OCI-LY7 (cell line): ENCODE measurements at regions not wholly inside any gene's neighbourhood (a gene's known extent, or its start where the extent isn't known, plus 50 kb on each side); places are given as distances from the start of the nearest gene placed in this dataset.
"Not testable (repeated sequence)": the region's sequence is repeated elsewhere in the genome, so short reads cannot be mapped to it uniquely, and the experiment has no call there.

ENCODE experiments used
- BruUV-seq: library from RNA; stranded (reverse); fragments of 400-500 nt; replicated peaks from 2 replicates; lab custom pipeline; 2021; lab: Mats Ljungman, UMichigan
- CTCF ChIA-PET: fragments of 300-600 bp; sonication (Branson Sonifier 250); formaldehyde crosslinking; loops from one replicate; lab custom pipeline; 2022; ENCODE audit warnings: antibody characterized with exemption; ENCODE audit not compliant: unreplicated experiment; lab: Charles Lee
- POLR2A ChIA-PET: fragments of 300-600 bp; sonication (Branson Sonifier 250); formaldehyde crosslinking; loops from one replicate; lab custom pipeline; 2022; ENCODE audit warnings: antibody characterized with exemption; lab: Charles Lee
- DNase-seq: peaks from one replicate; pipeline ENCODE4 v3.0.0-alpha.2; 2015; ENCODE audit warnings: low spot score
- H2AFZ ChIP-seq: fragments of 200-600 bp; sonication (generic), shearing (Covaris generic); 2 replicates; pipeline ENCODE4 v1.6.1; 2014; ENCODE audit warnings: mild to moderate bottlenecking, antibody characterized with exemption, low read length, moderate library complexity
- H3K27ac ChIP-seq: fragments of 200-600 bp; sonication (generic); 2 replicates; pipeline ENCODE4 v1.5.1; 2014; ENCODE audit warnings: mixed run types, low read depth, mild to moderate bottlenecking, moderate library complexity, low read length, inconsistent platforms; ENCODE audit not compliant: poor library complexity, severe bottlenecking
- H3K36me3 ChIP-seq: fragments of 200-600 bp; sonication (generic); 2 replicates; pipeline ENCODE4 v1.6.1; 2014; ENCODE audit warnings: mild to moderate bottlenecking, antibody characterized with exemption, low read length, moderate library complexity, mixed read lengths; ENCODE audit not compliant: insufficient read depth
- H3K4me1 ChIP-seq: fragments of 200-600 bp; sonication (generic); 2 replicates; pipeline ENCODE4 v1.5.1; 2014; ENCODE audit warnings: mild to moderate bottlenecking, low read length; ENCODE audit not compliant: insufficient read depth, poor library complexity, severe bottlenecking
- H3K4me2 ChIP-seq: fragments of 200-600 bp; sonication (generic); 2 replicates; pipeline ENCODE4 v1.6.1; 2014; ENCODE audit warnings: mild to moderate bottlenecking, low read length
- H3K4me3 ChIP-seq: fragments of 200-600 bp; sonication (generic); 2 replicates; pipeline ENCODE4 v1.5.1; 2014; ENCODE audit warnings: mild to moderate bottlenecking, low read depth, low read length; ENCODE audit not compliant: poor library complexity, severe bottlenecking
- H3K79me2 ChIP-seq: fragments of 200-600 bp; sonication (generic); 2 replicates; pipeline ENCODE4 v1.6.1; 2016; ENCODE audit warnings: low read depth, mild to moderate bottlenecking, low read length, moderate library complexity, mixed read lengths; ENCODE audit not compliant: insufficient read depth
- H3K9me2 ChIP-seq: fragments of 200-600 bp; sonication (generic); 2 replicates; pipeline ENCODE4 v1.6.1; 2016; ENCODE audit warnings: mild to moderate bottlenecking, low read length, mixed read lengths; ENCODE audit not compliant: insufficient read depth
- H3K9me3 ChIP-seq: fragments of 200-600 bp; sonication (generic); 2 replicates; pipeline ENCODE4 v1.6.1; 2014; ENCODE audit warnings: mild to moderate bottlenecking, mixed run types, low read length, mixed read lengths
- H4K20me1 ChIP-seq: fragments of 200-600 bp; sonication (generic); 2 replicates; pipeline ENCODE4 v1.6.1; 2014; ENCODE audit warnings: mild to moderate bottlenecking, antibody characterized with exemption, low read length, moderate library complexity, mixed read lengths; ENCODE audit not compliant: insufficient read depth
- intact Hi-C: fragments of 100-400 bp; cut with micrococcal nuclease; formaldehyde crosslinking; loops from one replicate; pipeline ENCODE4 v1.10.0; 2022; ENCODE audit not compliant: unreplicated experiment

- H3K4me3 ChIP-seq, H3K9me3 ChIP-seq, CTCF ChIA-PET, H3K4me1 ChIP-seq, BruUV-seq, H3K9me2 ChIP-seq, H3K36me3 ChIP-seq, DNase-seq, H3K27ac ChIP-seq, H3K4me2 ChIP-seq, H2AFZ ChIP-seq, POLR2A ChIA-PET, intact Hi-C loops, H3K79me2 ChIP-seq, H4K20me1 ChIP-seq: not testable (repeated sequence)
These were observed 409.5 kb downstream of the OR4F29 start for GRCh38 chr1:41965-42466.

GRCh38 chr1:41197-41596, 410.3 kb downstream of the OR4F29 start:
- H3K4me1 ChIP-seq, POLR2A ChIA-PET, H3K36me3 ChIP-seq, H4K20me1 ChIP-seq, H3K79me2 ChIP-seq, DNase-seq, H2AFZ ChIP-seq, H3K9me2 ChIP-seq, H3K4me2 ChIP-seq, H3K4me3 ChIP-seq, H3K9me3 ChIP-seq, intact Hi-C loops, BruUV-seq, CTCF ChIA-PET, H3K27ac ChIP-seq: not testable (repeated sequence)

DNA sequence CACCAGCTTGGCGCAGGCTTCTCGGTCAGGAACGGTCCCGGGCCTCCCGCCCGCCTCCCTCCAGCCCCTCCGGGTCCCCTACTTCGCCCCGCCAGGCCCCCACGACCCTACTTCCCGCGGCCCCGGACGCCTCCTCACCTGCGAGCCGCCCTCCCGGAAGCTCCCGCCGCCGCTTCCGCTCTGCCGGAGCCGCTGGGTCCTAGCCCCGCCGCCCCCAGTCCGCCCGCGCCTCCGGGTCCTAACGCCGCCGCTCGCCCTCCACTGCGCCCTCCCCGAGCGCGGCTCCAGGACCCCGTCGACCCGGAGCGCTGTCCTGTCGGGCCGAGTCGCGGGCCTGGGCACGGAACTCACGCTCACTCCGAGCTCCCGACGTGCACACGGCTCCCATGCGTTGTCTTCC, 422.3 kb downstream of the OR4F29 start:
- intact Hi-C loops, H3K9me2 ChIP-seq, H4K20me1 ChIP-seq, H3K27ac ChIP-seq, CTCF ChIA-PET, H3K4me2 ChIP-seq, POLR2A ChIA-PET, BruUV-seq, H3K4me1 ChIP-seq, H3K79me2 ChIP-seq, H3K4me3 ChIP-seq, DNase-seq, H3K36me3 ChIP-seq, H3K9me3 ChIP-seq, H2AFZ ChIP-seq: not testable (repeated sequence)

GRCh38 chr1:17298-17697, 434.2 kb downstream of the OR4F29 start:
- intact Hi-C loops, CTCF ChIA-PET, H3K27ac ChIP-seq, H3K9me3 ChIP-seq, H3K79me2 ChIP-seq, H3K4me3 ChIP-seq, DNase-seq, H3K4me1 ChIP-seq, H3K4me2 ChIP-seq, H3K36me3 ChIP-seq, BruUV-seq, POLR2A ChIA-PET, H4K20me1 ChIP-seq, H2AFZ ChIP-seq, H3K9me2 ChIP-seq: not testable (repeated sequence)

- H3K36me3 ChIP-seq, intact Hi-C loops, H3K4me1 ChIP-seq, POLR2A ChIA-PET, H4K20me1 ChIP-seq, BruUV-seq, H3K79me2 ChIP-seq, DNase-seq, H3K9me2 ChIP-seq, H3K4me3 ChIP-seq, H3K9me3 ChIP-seq, H3K27ac ChIP-seq, CTCF ChIA-PET, H3K4me2 ChIP-seq, H2AFZ ChIP-seq: not testable (repeated sequence)
These were observed 435.5 kb downstream of the OR4F29 start for GRCh38 chr1:16025-16424.

- CTCF ChIA-PET, intact Hi-C loops, DNase-seq, POLR2A ChIA-PET, H3K4me1 ChIP-seq, H3K27ac ChIP-seq, H3K4me3 ChIP-seq, H3K4me2 ChIP-seq, H3K79me2 ChIP-seq, BruUV-seq, H4K20me1 ChIP-seq, H2AFZ ChIP-seq, H3K9me3 ChIP-seq, H3K9me2 ChIP-seq, H3K36me3 ChIP-seq: not testable (repeated sequence)
These were observed 441.3 kb downstream of the OR4F29 start for GRCh38 chr1:9941-10717.
